ENCODE measurements at regions not wholly inside any gene's neighbourhood (a gene's known extent, or its start where the extent isn't known, plus 50 kb on each side); places are given as distances from the start of the nearest gene placed in this dataset.

GRCh38 chr5:93209476-93209875 is 371.5 kb downstream of the NR2F1-AS1 start:
- BruUV-seq (replicated peaks) = no TSS peak
- no peak for TF ChIP-seq CTCF (IDR thresholded peaks at IDR 0.05; ENCODE audit: unreplicated experiment)
- CTCF ChIA-PET = no interaction called here
- no peaks in the 10 kb centered on the region for H3K36me3 Mint-ChIP-seq (ENCODE audit: insufficient read depth, unreplicated experiment)
- intact Hi-C loops (cut with micrococcal nuclease; ENCODE audit: unreplicated experiment) = no loop called here
- H3K27me3 Mint-ChIP-seq (ENCODE audit: unreplicated experiment) = no peaks in the 10 kb centered on the region
- H3K9me3 Mint-ChIP-seq (ENCODE audit: low read depth, unreplicated experiment) = no peaks in the 10 kb centered on the region
- no peak for DNase-seq
- no peak overlapping the region for H3K27ac Mint-ChIP-seq (ENCODE audit: unreplicated experiment)
- H3K4me3 Mint-ChIP-seq (ENCODE audit: low read depth, unreplicated experiment) = no peak overlapping the region
- H3K4me1 Mint-ChIP-seq (ENCODE audit: low read depth, unreplicated experiment) = no peaks in the 10 kb centered on the region

- CTCF ChIA-PET = no interaction called here
Measured at GRCh38 chr5:93208141-93208751, 372.8 kb downstream of the NR2F1-AS1 start.

GRCh38 chr5:93206203-93206602 is 374.8 kb downstream of the NR2F1-AS1 start:
- DNase-seq = no peak
- BruUV-seq (replicated peaks) = no TSS peak
- CTCF ChIA-PET = no interaction called here

More at GRCh38 chr5:93208141-93208751, 372.8 kb downstream of the NR2F1-AS1 start:
- no peaks in the 10 kb centered on the region for H3K4me1 Mint-ChIP-seq (ENCODE audit: low read depth, unreplicated experiment)
- intact Hi-C loops (cut with micrococcal nuclease; ENCODE audit: unreplicated experiment) = no loop called here
- H3K27ac Mint-ChIP-seq (ENCODE audit: unreplicated experiment) = no peak overlapping the region
- H3K9me3 Mint-ChIP-seq (ENCODE audit: low read depth, unreplicated experiment) = no peaks in the 10 kb centered on the region
- DNase-seq = no peak
- no peak for TF ChIP-seq CTCF (IDR thresholded peaks at IDR 0.05; ENCODE audit: unreplicated experiment)
- H3K4me3 Mint-ChIP-seq (ENCODE audit: low read depth, unreplicated experiment) = no peak overlapping the region
- no peaks in the 10 kb centered on the region for H3K27me3 Mint-ChIP-seq (ENCODE audit: unreplicated experiment)
- BruUV-seq (replicated peaks) = no TSS peak
- H3K36me3 Mint-ChIP-seq (ENCODE audit: insufficient read depth, unreplicated experiment) = no peaks in the 10 kb centered on the region

GRCh38 chr5:93201061-93201460 is 380.0 kb downstream of the NR2F1-AS1 start:
- no peak for TF ChIP-seq CTCF (IDR thresholded peaks at IDR 0.05; ENCODE audit: unreplicated experiment)
- Mint-ChIP-seq H3K4me3 (ENCODE audit: low read depth, unreplicated experiment) (no peak overlapping the region), H3K27ac (ENCODE audit: unreplicated experiment) (no peak overlapping the region), H3K27me3 (ENCODE audit: unreplicated experiment) (no peaks in the 10 kb centered on the region), H3K9me3 (ENCODE audit: low read depth, unreplicated experiment) (no peaks in the 10 kb centered on the region), H3K36me3 (ENCODE audit: insufficient read depth, unreplicated experiment) (no peaks in the 10 kb centered on the region), H3K4me1 (ENCODE audit: low read depth, unreplicated experiment) (peaks cover 9% of the 10 kb centered on the region)
- BruUV-seq (replicated peaks) = no TSS peak
- DNase-seq = no peak
- CTCF ChIA-PET = no interaction called here
- intact Hi-C loops (cut with micrococcal nuclease; ENCODE audit: unreplicated experiment) = no loop called here

More at GRCh38 chr5:93206203-93206602, 374.8 kb downstream of the NR2F1-AS1 start:
- Mint-ChIP-seq H3K36me3 (ENCODE audit: insufficient read depth, unreplicated experiment) (no peaks in the 10 kb centered on the region), H3K27ac (ENCODE audit: unreplicated experiment) (no peak overlapping the region), H3K4me3 (ENCODE audit: low read depth, unreplicated experiment) (no peak overlapping the region), H3K9me3 (ENCODE audit: low read depth, unreplicated experiment) (no peaks in the 10 kb centered on the region), H3K27me3 (ENCODE audit: unreplicated experiment) (no peaks in the 10 kb centered on the region), H3K4me1 (ENCODE audit: low read depth, unreplicated experiment) (no peaks in the 10 kb centered on the region)
- TF ChIP-seq CTCF (IDR thresholded peaks at IDR 0.05; ENCODE audit: unreplicated experiment) = no peak
- intact Hi-C loops (cut with micrococcal nuclease; ENCODE audit: unreplicated experiment) = no loop called here
